KOPT-K1 (cell line): ENCODE measurements at regions not wholly inside any gene's neighbourhood (a gene's known extent, or its start where the extent isn't known, plus 50 kb on each side); places are given as distances from the start of the nearest gene placed in this dataset.
"Not testable (repeated sequence)": the region's sequence is repeated elsewhere in the genome, so short reads cannot be mapped to it uniquely, and the experiment has no call there.

ENCODE experiments used
- H3K27ac ChIP-seq: fragments of 200-600 bp; sonication (generic); 2 replicates; pipeline ENCODE4 v1.5.1; 2016; ENCODE audit warnings: antibody characterized with exemption, mild to moderate bottlenecking, low read depth, low read length; ENCODE audit not compliant: poor library complexity, severe bottlenecking
- H3K36me3 ChIP-seq: fragments of 200-600 bp; sonication (generic); 2 replicates; pipeline ENCODE4 v1.5.1; 2017; ENCODE audit warnings: antibody characterized with exemption, mild to moderate bottlenecking, low read length, moderate library complexity; ENCODE audit not compliant: insufficient read depth
- H3K9me3 ChIP-seq: fragments of 200-600 bp; sonication (generic); 2 replicates; pipeline ENCODE4 v1.5.1; 2017; ENCODE audit warnings: antibody characterized with exemption, low read length, mild to moderate bottlenecking; ENCODE audit not compliant: insufficient read depth, poor library complexity, severe bottlenecking

DNA sequence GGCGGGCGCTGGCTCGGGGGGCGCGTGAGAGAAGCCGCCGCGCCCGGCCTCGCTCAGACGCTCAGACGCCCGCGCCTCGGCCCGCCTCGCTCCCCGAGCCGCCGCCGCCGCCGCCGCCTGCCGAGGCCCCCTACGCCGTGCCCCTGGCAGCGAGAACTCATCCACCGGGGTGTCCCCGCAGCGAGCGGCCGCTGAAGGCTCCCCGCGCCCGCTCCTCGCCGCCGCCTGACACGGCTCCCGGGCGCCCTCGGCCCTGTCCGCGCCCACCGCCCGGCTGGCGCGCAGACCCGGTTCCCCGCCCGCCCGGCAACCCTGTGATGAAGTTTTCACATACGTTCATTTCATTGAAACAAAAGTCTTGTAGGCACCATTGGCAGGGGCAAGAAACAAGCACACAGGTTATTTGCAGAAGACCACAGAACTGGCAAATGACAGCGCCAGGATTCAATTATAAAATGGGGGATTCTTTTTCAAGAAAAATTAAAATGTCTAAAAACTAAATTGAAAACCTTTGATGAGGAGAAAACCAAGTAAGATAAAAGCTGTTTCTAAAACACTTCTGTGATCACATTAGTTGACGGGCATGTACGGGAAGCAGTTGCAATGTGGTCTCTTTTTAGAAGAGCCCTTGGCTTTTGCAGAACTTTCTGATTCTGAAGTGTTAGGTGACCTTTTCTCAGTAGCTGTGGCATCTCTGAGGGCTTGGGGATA, 50.5 kb upstream of the TUBA3D start:
- no peaks in the 10 kb centered on the region for H3K9me3 ChIP-seq
- H3K36me3 ChIP-seq, result no peaks in the 10 kb centered on the region
- H3K27ac ChIP-seq, result peak overlapping the region; percentile 83

DNA sequence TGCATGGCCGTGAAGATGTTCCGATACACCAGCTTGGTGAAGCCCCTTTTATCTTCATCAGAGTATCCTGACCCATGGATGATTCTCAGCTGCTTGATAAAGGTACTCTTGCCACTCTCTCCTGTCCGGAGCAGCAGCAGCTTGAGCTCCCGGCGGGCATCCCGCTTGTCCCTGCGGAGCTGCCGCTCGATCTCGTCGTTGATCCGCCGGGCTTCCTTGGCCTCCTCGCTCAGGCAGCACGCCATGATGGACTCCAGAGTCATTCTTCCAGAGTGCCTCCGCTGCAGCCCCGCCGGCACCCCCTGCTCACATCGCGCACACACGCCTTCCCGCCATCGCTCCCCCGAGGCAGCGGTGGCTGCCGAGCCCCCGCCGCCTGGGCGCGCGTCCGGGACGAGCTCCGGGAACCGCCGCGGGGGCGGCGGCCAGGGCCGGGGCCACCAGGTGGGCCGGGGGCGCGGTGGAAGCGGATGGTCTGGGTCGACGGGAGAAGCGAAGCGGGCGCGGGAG, 51.3 kb upstream of the TUBA3D start:
- peak overlapping the region; percentile 83 for H3K27ac ChIP-seq
- not testable (repeated sequence) for H3K36me3 ChIP-seq, H3K9me3 ChIP-seq

- not testable (repeated sequence) for H3K27ac ChIP-seq, H3K9me3 ChIP-seq, H3K36me3 ChIP-seq
Measured at GRCh38 chr2:131420751-131421150, 55.2 kb upstream of the TUBA3D start.

- no peaks in the 10 kb centered on the region for H3K9me3 ChIP-seq
Measured at GRCh38 chr2:131419441-131419840, 55.5 kb upstream of the RAB6D start.

GRCh38 chr2:131418625-131419024, 54.7 kb upstream of the RAB6D start:
- no peaks in the 10 kb centered on the region for H3K36me3 ChIP-seq
- no peak overlapping the region for H3K27ac ChIP-seq

More at GRCh38 chr2:131419441-131419840, 55.5 kb upstream of the RAB6D start:
- H3K36me3 ChIP-seq, result no peaks in the 10 kb centered on the region
- H3K27ac ChIP-seq, result no peak overlapping the region

DNA sequence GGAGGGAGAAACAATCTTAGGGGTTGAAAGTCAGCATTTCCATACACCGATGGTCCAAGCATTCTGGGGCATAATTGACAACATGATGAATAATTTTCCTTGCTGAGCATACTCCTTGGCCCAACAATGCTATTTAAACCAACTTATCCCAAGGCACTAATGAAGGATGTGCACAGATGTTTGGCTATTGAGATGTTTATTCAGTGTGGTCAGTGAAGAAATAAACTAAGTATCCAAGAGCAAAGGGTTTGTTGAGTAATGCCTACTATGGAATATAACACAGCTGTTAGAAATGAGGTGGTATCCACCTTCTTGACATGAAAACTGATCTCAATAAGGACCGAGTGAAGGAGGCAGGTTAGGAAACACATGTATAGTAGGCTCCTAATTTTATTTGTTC, 53.9 kb upstream of the RAB6D start:
- H3K27ac ChIP-seq, result no peak overlapping the region
- H3K9me3 ChIP-seq, result no peaks in the 10 kb centered on the region
- no peaks in the 10 kb centered on the region for H3K36me3 ChIP-seq

More at GRCh38 chr2:131418625-131419024, 54.7 kb upstream of the RAB6D start:
- H3K9me3 ChIP-seq, result no peaks in the 10 kb centered on the region

- Histone ChIP-seq H3K27ac (no peak overlapping the region), H3K36me3 (no peaks in the 10 kb centered on the region), H3K9me3 (no peaks in the 10 kb centered on the region)
Measured at GRCh38 chr2:131413785-131414184, 49.8 kb upstream of the RAB6D start.
